HFFc6 (cell line): ENCODE measurements at regions not wholly inside any gene's neighbourhood (a gene's known extent, or its start where the extent isn't known, plus 50 kb on each side); places are given as distances from the start of the nearest gene placed in this dataset.

Experiments used
- DNase-seq: peaks from one replicate; pipeline ENCODE4 v3.0.0-alpha.2; 2018
- H3K27ac Mint-ChIP-seq: 2 replicates; pipeline ENCODE4 v1.8.0; 2020; ENCODE audit warnings: mild to moderate bottlenecking, mixed read lengths
- H3K27me3 Mint-ChIP-seq: 2 replicates; pipeline ENCODE4 v1.8.0; 2021; ENCODE audit warnings: mild to moderate bottlenecking, moderate library complexity, mixed read lengths; ENCODE audit not compliant: insufficient read depth
- H3K36me3 Mint-ChIP-seq: 2 replicates; pipeline ENCODE4 v1.8.0; 2021; ENCODE audit warnings: low read depth, mixed read lengths
- H3K4me1 Mint-ChIP-seq: 2 replicates; pipeline ENCODE4 v1.8.0; 2020; ENCODE audit warnings: low read depth, mixed read lengths
- H3K4me3 Mint-ChIP-seq: 2 replicates; pipeline ENCODE4 v1.8.0; 2020; ENCODE audit warnings: mild to moderate bottlenecking, moderate library complexity, mixed read lengths
- H3K9me3 Mint-ChIP-seq: 2 replicates; pipeline ENCODE4 v1.8.0; 2020; ENCODE audit warnings: mild to moderate bottlenecking, mixed read lengths
- TF ChIP-seq, protein P1 (sequence below): fragments of 200-600 bp; sonication (generic); IDR thresholded peaks from 2 replicates; pipeline ENCODE4 v1.5.0; 2021; ENCODE audit warnings: antibody characterized with exemption, mild to moderate bottlenecking

GRCh38 chr3:161884830-161885229 lies 388.2 kb downstream of the OTOL1 start:
- no peak for DNase-seq
- peaks cover 23% of the 10 kb centered on the region for H3K36me3 Mint-ChIP-seq
- H3K4me3 Mint-ChIP-seq, result no peak overlapping the region
- H3K9me3 Mint-ChIP-seq, result peaks cover 22% of the 10 kb centered on the region
- H3K27ac Mint-ChIP-seq, result no peak overlapping the region
- no peaks in the 10 kb centered on the region for H3K27me3 Mint-ChIP-seq
- H3K4me1 Mint-ChIP-seq, result peaks cover 18% of the 10 kb centered on the region
- TF ChIP-seq, protein P1, sequence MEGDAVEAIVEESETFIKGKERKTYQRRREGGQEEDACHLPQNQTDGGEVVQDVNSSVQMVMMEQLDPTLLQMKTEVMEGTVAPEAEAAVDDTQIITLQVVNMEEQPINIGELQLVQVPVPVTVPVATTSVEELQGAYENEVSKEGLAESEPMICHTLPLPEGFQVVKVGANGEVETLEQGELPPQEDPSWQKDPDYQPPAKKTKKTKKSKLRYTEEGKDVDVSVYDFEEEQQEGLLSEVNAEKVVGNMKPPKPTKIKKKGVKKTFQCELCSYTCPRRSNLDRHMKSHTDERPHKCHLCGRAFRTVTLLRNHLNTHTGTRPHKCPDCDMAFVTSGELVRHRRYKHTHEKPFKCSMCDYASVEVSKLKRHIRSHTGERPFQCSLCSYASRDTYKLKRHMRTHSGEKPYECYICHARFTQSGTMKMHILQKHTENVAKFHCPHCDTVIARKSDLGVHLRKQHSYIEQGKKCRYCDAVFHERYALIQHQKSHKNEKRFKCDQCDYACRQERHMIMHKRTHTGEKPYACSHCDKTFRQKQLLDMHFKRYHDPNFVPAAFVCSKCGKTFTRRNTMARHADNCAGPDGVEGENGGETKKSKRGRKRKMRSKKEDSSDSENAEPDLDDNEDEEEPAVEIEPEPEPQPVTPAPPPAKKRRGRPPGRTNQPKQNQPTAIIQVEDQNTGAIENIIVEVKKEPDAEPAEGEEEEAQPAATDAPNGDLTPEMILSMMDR, result no peak

DNA sequence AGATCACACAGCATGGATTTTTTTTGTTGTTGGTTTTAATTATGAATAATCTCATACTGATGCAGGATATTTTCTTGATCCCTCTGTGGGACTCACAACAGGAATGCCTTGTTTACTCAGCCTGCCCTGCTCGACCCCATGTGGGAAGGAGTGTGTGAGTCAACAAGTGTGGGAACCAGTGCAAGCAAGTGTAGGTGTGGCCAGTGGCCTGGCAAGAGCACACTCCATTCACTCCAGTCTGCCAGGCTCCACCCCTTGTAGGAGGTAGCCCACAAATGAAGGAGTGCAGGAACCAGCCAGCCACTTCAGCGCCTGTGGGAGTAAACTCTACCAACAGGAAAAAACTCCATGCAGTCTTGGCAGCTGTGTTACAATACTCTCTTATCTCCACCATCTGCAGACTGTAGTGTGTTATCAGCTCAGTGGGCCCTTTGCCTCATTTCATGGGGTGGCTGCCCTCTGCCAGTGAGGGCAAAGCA lies 393.6 kb downstream of the OTOL1 start:
- Mint-ChIP-seq H3K4me3 (no peak overlapping the region), H3K27ac (peak overlapping the region; percentile 78), H3K4me1 (peaks cover 43% of the 10 kb centered on the region), H3K9me3 (peaks cover 10% of the 10 kb centered on the region), H3K27me3 (no peaks in the 10 kb centered on the region), H3K36me3 (peaks cover 11% of the 10 kb centered on the region)
- DNase-seq, result peak; percentile 97
- TF ChIP-seq, protein P1, result no peak

DNA sequence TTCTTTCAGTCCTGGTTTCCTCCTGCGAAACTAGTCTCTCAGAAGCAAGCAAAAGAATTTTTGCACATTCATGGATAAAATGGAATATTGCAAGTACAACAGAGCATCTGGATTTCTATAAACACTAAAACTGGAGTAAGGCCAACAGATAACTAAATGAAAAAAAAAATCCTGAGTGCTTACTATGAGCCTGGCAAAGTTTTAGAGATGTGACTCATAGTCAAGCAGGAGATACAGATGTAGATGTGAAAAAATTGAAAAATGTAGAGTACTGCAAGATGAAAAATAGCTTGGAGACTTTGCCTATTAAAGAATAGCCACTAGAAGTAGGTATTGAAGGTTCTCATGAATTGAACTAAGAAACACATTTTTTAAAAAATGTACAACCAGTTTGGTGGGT lies 397.4 kb downstream of the OTOL1 start:
- TF ChIP-seq, protein P1, result no peak
- H3K36me3 Mint-ChIP-seq, result no peaks in the 10 kb centered on the region
- no peaks in the 10 kb centered on the region; the same call in 1 of the 2 replicates for H3K27me3 Mint-ChIP-seq
- H3K4me3 Mint-ChIP-seq, result no peak overlapping the region; the same call in 1 of the 2 replicates
- peak; percentile 63 for DNase-seq
- peaks cover 45% of the 10 kb centered on the region for H3K4me1 Mint-ChIP-seq
- H3K27ac Mint-ChIP-seq, result peak overlapping the region; percentile 35
- H3K9me3 Mint-ChIP-seq, result no peaks in the 10 kb centered on the region

GRCh38 chr3:161894657-161895056 lies 398.0 kb downstream of the OTOL1 start:
- DNase-seq, result no peak
- Mint-ChIP-seq H3K27me3 (no peaks in the 10 kb centered on the region; the same call in 1 of the 2 replicates), H3K9me3 (no peaks in the 10 kb centered on the region), H3K36me3 (no peaks in the 10 kb centered on the region), H3K4me3 (no peak overlapping the region), H3K27ac (no peak overlapping the region), H3K4me1 (peaks cover 38% of the 10 kb centered on the region)
- TF ChIP-seq, protein P1, result no peak

GRCh38 chr3:161905520-161906132 lies 409.0 kb downstream of the OTOL1 start:
- Mint-ChIP-seq H3K9me3 (no peaks in the 10 kb centered on the region), H3K4me3 (no peak overlapping the region), H3K27me3 (no peaks in the 10 kb centered on the region), H3K36me3 (no peaks in the 10 kb centered on the region), H3K4me1 (no peaks in the 10 kb centered on the region), H3K27ac (no peak overlapping the region)
- TF ChIP-seq, protein P1, result no peak
- no peak for DNase-seq
